NCI-H345 treated with DMSO at 0.1 percent for 48 hours (cell line): ENCODE measurements at regions not wholly inside any gene's neighbourhood (a gene's known extent, or its start where the extent isn't known, plus 50 kb on each side); places are given as distances from the start of the nearest gene placed in this dataset.

ENCODE experiments used
- DNase-seq: peaks from one replicate; lab custom pipeline; 2025; ENCODE audit not compliant: unreplicated experiment; lab: John Stamatoyannopoulos, UW

DNA sequence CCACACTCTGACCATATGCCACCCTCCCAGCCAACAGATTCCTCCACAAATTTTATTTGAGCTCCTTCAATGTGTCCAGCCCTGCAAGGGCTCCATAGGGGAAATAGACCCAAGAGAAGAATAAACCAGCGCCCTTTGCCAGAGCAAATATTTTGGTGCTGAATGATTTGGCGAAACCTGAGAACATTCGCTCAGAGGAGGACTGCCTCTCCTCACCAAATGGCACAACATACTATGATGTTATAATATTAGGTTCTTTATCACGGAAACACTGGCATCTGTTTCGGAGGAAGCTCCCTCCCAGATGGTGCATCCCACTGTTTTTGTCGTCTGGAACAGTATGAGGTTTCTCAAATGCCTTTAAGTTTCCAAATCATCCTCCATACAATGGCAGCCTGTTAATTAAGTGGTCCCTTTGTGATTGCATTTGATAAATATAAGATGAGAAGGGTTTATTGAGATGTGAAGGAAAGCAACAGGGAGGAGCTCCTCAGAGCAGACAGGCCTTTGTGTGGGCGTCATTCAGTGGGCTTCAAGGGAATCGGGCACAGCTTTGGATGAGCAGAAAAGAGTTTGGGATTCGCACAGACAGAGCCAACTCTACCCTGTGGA is 139.1 kb upstream of the ADRA1B start:
- no peak for DNase-seq

DNA sequence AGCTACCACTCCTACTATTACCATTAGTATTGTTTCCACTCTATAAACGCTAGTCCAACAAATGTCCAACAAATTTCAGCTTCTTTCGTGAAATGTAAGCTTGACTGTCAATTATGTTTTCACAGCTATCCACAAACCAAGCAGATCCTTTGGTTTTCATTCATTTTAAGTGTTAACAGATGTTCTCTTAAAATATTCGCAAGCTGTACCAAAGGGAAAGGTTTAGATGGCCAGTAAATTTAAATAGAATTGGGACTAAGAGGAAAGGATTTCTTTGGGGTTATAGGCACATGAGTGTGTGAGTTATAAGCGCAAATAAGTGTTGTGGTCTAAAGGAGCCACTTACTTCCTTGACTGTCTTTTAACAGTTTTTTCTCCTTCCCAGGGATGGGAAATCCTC is 136.8 kb upstream of the ADRA1B start:
- no peak for DNase-seq

DNA sequence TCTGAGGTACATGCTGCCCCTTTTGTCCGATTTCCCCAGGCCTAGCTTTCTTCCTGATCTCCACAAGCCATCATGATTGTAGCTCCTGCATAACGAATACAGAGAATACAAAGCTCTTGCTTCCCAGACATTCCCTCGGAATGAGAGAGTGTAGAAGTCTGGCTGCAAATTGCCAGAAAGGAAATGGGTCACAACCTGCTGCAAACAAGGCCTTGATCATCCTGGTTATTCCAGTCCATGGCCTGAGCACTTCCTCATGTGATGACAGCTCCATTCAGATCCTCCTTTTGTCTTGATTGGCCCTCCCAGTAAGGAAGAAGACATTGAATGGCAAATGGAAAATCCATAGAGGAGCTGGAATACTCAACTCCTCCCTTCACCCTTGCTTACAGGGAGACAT is 136.0 kb upstream of the ADRA1B start:
- DNase-seq: no peak

DNA sequence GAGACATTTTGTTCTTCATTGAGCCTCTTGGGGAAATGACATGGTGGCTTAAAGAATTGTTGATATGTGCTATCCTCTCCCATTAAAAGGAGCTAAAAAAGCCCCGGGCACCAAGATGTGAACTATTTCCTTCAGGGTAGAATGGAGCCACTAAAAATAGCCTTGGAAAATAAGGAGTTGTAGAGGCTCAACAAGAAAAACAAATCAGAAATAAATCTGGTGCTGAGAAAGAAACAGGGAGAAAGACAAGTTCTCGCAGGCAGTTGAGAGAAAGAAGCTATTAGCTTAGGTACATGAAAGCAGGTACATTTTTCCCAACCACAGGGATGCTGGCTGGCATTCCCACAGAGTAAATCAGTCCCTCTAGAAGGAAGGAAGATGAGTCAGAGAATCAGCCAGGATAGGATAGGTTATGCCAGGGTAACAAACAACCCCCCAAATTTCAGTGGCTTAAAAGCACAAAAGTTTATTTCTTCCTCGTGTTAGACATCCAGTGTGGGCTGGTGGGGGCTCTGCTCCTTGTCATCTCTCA is 134.6 kb upstream of the ADRA1B start:
- DNase-seq: no peak

DNA sequence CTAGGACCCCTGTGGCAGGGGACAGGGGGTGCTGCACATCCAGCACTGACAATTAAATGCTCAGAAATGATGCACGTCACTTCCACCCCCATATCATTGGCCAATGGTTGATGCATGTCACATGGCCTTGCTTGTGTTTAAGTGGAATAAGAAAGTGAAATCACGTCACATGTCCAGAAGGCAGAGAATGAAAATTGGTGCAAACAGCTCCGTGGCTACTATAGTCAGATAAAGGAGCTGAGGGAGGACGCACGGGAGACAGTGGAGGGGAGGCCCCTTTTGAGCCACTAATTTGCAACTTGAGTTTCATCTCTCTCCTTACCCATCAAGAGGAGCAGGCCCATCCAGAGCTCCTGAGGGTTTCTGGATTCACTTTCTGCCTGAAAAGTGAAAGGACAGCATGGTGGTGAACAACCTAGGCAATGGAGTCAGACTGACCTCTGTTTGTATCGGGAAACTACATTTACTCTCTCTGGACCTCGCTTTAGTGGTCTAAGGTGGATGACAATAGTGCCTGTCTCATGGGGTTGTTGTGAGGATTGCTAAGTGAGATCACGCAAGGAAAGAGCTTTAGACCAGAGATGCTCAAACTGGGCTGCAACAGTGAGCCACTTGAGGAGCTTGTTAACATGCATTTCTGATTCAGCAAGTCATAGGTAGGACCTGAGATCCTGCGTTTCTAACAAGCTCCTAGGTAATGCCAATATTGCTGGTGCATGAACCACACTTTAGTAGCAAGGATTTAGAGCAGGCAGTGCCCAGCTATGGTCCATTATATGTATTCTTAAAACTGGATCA is 133.9 kb upstream of the ADRA1B start:
- no peak for DNase-seq

DNA sequence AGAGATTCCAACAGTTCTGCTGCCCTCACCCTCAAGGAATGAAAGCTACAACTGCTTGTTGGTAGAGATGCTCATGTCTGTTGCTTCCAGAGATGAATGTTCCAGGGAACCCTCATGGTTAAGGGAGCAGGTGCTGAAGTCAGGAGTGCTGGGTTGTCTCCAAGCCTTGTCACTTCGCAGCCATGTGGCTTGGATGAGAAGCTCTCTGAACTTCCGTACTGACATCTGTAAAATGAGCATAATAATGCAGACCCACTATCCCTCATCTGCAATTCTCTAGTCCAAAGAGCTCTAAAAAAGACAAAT is 133.3 kb upstream of the ADRA1B start:
- DNase-seq: no peak

DNA sequence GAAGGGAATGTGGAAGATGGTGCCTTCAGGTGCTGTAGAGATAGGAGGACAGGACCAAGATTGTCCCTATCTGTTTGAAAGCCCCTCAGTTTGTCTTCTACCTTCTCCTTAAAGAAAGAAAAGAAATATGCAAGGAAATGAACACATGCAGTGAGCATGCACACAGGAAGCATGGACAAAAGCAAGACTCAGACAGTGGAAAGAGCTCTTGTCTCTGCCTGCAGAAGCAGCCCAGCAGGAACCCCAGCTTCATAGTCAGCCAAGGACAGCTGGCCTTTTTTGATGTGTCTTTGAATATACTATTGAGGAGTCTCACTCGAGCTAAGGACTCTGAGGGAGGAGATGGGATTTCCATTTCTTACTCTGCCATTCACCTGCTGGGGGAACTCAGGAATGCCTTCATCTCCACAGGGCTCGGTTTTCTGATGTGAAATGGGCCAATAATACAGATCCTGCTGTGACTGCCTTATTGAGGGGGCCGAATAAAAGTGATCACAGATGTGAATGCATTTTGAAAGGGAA is 132.5 kb upstream of the ADRA1B start:
- DNase-seq: no peak

DNA sequence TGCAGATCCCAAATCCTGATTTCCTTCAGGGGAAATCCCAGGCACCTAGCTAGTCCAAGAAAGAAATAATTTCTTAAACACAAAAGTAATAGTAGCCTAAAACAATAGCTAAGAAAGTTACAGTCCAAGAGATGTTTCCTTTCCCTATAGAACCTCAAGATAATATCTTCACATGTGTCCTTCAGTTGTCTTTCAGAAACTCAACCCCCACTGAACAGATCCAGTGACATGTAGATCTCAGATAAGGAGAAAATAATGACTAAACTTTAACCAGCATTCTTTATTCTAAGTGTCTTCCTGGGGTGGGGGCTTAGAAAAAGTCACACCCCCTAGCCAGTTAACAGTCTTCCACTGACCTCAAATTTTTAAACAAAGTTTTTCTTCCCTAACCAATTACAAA is 131.3 kb upstream of the ADRA1B start:
- DNase-seq: no peak

DNA sequence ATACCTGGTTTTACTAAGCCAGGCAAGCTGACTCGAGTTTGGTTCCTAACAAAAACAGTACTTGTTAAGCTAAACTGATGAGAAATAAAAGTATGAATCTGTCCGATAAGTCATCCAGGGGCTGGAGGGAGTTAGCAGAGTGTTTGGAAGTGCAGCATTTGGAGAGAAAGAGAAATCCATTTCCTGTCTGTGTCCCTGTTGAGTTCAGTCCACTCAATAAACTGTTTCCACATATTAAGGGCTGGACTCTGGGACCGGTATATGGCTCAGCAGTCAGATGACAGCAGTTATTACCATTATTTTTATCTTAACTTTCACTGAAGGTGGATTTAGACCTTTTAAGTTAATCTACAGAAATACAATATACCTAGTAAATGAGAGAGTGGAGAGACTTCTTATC is 130.6 kb upstream of the ADRA1B start:
- DNase-seq: no peak

DNA sequence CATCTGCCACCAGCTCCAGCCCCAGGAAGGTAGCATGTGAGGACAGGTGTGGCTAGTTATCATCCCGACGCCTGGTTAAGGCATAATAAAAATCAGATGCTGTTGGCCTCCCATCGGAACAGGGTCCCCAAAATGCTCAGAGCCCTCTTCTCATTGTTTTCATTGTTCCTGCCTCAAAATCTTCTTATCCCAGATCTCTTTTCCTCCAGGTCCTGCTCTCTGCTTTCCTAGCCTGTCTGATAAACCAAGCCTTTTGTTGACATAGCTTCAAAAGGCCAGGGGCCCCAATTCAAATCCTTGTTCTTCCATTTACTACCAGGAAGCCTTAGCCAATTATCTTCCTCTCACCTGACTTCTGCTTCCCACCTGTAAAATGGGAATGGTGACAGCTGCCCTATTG is 130.1 kb upstream of the ADRA1B start:
- no peak for DNase-seq

DNA sequence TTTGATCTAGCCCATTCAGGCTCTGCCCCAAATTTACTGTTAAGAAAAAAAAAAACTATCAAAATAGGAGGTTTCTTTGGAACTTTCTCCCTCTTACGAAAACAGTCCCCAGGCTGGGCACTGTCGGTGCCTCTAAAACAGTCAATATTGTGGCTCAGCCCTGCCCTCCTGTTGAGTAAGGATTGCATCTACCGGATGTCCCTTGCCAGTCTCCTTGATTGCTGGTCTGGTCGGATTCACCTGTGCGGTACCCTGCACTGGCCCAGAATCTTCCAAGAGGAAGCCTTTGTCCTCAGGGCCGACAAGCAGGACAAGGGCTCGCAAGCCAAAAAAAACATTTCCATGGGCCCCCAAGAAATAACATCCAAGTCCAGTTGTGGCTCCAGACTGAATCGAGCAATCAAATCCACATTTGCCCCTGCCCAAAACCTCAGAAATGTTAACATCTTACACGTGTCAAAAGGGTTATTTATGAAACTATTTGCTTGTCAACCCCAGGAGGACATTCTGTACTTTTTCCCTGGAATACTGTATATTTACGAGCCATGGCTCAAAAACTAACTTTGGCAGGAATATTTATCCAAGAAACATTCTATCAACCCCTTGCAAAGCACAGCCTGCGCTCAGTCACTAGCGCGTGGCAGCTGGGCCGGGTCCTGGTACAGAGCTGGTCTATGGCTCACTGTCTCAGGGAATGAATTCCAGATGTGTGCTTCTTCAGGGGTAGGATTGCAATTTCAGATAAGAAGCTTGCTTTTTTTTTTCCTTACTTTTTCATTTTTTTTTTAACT is 129.2 kb upstream of the ADRA1B start:
- no peak for DNase-seq

DNA sequence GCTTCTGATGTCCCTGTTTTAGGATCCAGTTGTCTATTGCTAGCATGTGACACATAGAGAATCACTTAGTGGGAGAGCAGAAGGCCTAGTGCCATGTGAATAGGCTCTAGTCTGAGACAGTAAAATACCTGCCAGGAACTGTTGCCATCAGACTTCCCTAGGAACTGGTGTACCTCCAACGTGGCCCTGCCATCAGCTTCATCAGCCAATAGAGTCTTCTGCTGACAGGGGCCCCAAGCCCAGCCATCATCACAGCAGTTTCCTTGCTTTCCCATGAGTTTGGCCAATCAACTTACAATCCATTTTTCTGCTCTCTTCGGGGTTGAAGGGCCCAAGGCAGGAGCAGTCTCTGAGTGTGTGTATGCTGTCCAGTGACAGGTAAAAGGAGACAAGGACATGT is 128.4 kb upstream of the ADRA1B start:
- no peak for DNase-seq

DNA sequence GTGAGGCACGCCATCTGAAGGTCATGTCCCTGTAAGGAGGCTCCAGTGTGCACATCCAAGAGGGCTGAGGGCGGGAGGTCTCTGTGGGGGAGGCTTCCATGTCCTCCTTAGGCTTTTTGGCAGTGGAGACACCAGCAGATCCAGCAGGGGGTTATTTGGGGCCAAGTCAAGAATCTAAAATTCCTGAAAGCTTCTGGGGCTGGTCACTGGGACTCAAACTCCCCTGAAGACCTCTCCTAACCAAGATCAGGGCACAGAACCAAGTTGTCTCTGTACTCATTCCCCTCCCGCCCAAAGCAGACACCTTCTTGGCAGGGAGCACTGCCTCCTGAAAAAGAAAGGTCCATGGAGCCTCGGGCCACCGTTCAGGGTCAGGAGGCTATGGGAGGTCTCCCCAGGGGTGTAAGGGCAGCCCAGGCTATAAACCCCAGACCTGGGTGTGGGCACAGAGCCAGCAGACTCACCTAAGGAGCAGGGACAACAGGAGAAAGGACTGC is 127.4 kb upstream of the ADRA1B start:
- no peak for DNase-seq

DNA sequence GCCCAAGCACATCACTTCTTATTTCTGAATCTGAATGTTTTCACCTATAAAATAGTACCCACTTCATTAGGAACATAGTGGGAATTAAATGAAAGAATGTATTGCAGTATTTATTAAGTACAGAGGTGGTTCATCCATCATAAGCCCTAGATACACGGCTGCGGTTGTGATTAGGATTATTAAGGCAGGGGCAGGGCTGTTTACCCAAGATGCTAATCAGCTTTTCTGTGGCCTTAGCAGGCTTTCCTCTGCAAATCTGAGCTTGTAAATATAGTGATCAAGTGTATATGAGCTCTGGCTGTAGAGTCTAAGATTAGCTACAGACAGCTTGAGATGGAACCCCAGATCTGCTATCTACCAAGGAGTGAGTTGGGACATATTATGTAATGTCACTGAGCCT is 124.1 kb upstream of the ADRA1B start:
- DNase-seq: no peak

DNA sequence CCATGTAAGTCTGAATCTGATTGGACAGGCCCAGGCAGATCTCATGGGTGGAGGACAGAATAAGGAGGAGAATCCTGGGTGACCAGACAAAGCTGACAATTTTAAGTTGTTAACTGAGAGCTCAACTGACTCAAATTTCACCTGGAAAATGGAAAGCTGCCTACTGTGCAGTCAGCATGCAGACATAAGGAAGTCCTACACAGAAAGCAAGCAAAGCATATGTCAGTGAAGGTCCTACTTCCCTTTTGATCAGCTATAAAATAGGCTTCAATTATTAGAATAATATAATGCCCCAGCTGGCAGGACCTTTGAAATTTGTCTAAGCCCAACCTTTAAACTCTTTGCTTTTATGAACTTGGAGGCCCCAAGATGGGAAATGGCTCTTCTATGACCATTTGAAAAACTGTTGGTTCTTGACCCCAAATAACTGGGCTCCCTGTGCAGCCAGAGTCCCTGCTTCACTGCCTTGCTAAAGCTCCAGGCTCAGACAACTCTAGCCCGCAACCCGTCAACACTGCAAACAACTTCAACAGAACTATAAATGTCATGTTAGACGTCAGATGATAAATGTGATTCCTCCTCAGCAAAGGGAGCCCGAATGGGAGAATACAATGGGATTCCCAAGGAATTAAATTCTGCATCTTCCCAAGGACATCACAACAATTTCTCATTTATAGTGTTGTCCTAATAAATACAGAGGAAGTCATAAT is 118.9 kb upstream of the ADRA1B start:
- DNase-seq: no peak

DNA sequence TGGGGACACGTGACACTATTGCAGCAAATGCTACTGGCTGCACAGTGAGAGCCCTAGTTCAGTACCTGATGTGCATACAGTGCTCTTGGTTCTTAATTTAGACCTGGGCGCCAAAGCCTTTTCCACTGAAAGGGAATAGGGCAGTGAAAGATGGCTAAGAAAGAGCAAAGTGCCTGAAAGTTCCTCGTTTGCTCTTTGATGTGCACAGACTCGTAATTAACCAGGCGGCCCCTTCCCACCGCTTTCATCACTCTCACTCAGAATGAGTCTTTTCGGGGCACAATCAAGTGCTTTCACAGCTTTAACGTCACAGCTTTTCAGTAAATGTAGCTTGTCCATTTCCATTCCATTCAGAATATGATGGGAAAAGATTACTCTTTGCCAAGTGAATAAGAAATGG is 116.6 kb upstream of the ADRA1B start:
- DNase-seq: no peak

DNA sequence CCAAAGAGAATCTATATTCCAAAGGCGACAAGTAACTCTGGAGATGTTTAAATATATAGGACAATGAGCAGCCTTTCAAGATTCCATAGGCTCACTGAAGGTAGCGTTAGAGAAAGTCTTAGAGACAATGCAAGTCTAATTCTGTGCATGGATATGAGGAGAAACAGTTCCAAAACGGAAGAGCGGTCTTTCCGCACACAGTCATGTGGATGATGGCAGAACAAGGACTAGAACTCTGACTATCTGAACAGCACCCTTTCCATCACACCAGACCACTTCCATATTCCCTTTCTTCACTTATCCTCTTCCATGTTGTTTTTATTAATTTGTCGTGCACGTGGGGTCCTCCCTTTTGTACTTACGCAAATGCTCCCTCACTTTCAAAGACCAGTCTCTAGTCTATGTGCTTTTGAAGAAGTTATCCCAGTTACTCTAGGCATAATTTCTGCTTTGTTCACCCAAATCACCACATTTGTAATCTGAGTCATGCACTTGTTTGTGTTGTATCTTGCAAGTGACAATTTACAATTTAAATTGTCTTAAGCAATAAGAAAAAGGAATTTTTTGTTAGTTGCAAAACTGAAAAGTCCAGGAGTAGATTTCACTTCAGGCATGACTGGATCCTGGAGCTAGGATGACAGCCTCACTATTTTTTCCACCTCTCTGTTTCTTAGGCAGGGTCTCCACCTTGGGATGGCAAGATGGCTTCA is 116.0 kb upstream of the ADRA1B start:
- DNase-seq: no peak

DNA sequence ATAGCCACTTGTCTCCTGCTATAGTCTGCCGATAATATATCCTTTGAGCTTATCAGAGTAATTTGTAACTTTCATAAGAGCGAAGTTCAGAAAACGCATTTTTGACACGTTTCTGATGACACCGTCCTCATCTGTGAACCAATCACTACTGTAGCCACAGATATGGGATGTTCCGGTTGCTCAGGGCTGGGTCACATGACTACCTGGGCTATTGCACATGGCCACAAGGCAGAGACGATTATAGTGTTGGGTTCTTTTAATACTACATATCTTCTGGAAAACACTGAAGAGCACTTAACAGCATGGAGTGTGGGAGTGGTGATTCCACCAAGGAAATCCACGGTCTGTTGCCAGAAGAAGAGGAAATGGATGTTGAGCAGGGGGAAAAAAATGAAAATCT is 115.0 kb upstream of the ADRA1B start:
- DNase-seq: no peak

DNA sequence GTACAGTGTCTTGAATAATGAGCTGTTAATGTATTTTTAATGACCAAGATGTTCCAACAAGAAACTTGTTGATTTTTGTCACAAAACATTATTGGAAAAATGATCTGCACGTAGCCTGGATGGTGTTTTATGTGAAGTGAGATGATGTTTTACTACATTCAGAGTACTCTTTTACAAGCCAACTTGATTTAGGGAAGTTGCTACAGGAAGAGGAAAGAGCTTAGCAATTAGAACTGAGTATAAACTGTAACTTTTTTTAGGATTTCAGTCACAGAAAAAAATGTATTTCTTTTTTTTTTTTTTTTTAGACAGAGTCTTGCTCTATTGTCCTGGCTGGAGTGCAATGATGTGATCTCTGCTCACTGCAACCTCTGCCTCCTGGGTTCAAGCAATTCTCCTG is 113.6 kb upstream of the ADRA1B start:
- DNase-seq: no peak

DNA sequence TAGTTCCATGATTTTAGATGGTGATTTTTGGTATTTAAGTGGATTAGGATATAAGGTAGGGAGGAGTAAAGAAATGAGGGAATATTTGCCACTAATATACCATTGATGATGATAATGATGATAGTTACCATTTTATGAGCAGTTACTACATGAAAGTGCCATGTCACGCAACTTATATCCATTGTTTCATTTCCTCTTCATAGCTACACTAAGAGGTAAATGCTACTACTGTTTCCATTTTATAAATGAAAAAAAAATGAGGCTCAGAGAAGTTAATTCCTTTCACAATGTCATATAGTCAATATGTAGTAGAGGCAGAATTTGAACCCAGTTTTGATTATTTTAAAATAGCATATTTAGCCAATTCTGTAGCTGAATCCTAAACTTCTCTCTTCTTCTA is 112.2 kb upstream of the ADRA1B start:
- no peak for DNase-seq
